ENCODE measurements at regions not wholly inside any gene's neighbourhood (a gene's known extent, or its start where the extent isn't known, plus 50 kb on each side); places are given as distances from the start of the nearest gene placed in this dataset.

- DNase-seq, result no peak
Observed at GRCh38 chr14:105836160-105836559, 309.8 kb downstream of the TMEM121 start.

GRCh38 chr14:105836730-105837129, 310.3 kb downstream of the TMEM121 start:
- DNase-seq, result no peak

GRCh38 chr14:105837349-105838063, 311.1 kb downstream of the TMEM121 start:
- no peak for DNase-seq

- DNase-seq, result no peak
Observed at GRCh38 chr14:105838107-105838506, 311.7 kb downstream of the TMEM121 start.

GRCh38 chr14:105838591-105839424, 312.4 kb downstream of the TMEM121 start:
- DNase-seq, result no peak

GRCh38 chr14:105839425-105840265, 313.3 kb downstream of the TMEM121 start:
- DNase-seq, result no peak

GRCh38 chr14:105840266-105841021, 314.1 kb downstream of the TMEM121 start:
- DNase-seq, result no peak

- no peak for DNase-seq
Observed at GRCh38 chr14:105841022-105842009, 314.9 kb downstream of the TMEM121 start.

- no peak for DNase-seq
Observed at GRCh38 chr14:105842105-105842504, 315.7 kb downstream of the TMEM121 start.

- DNase-seq, result no peak
Observed at GRCh38 chr14:105843444-105844046, 317.2 kb downstream of the TMEM121 start.

- DNase-seq, result no peak
Observed at GRCh38 chr14:105844047-105844630, 317.8 kb downstream of the TMEM121 start.

- no peak for DNase-seq
Observed at GRCh38 chr14:105844810-105845724, 318.7 kb downstream of the TMEM121 start.

- DNase-seq, result no peak
Observed at GRCh38 chr14:105845725-105846309, 319.4 kb downstream of the TMEM121 start.

- DNase-seq, result no peak
Observed at GRCh38 chr14:105846312-105846711, 319.9 kb downstream of the TMEM121 start.

- no peak for DNase-seq
Observed at GRCh38 chr14:105847400-105847799, 321.0 kb downstream of the TMEM121 start.

GRCh38 chr14:105848570-105848969, 322.2 kb downstream of the TMEM121 start:
- no peak for DNase-seq

- DNase-seq, result no peak
Observed at GRCh38 chr14:105849933-105850626, 323.7 kb downstream of the TMEM121 start.
